ENCODE measurements at regions not wholly inside any gene's neighbourhood (a gene's known extent, or its start where the extent isn't known, plus 50 kb on each side); places are given as distances from the start of the nearest gene placed in this dataset.

- Histone ChIP-seq H4K20me1 (ENCODE audit: insufficient read depth) (no peaks in the 10 kb centered on the region), H3K9ac (no peak overlapping the region), H3K79me2 (ENCODE audit: insufficient read depth, low read depth) (no peaks in the 10 kb centered on the region), H3K36me3 (ENCODE audit: insufficient read depth) (no peaks in the 10 kb centered on the region), H3K27me3 (ENCODE audit: insufficient read depth, low read depth) (no peaks in the 10 kb centered on the region), H2AFZ (ENCODE audit: low read depth) (no peak overlapping the region), H3K4me3 (IDR thresholded peaks at IDR 0.05; ENCODE audit: insufficient read depth, low read depth, low read length) (no peak overlapping the region), H3K4me2 (no peak overlapping the region), H3K27ac (no peak overlapping the region), H3K4me1 (ENCODE audit: low read depth, poor library complexity, severe bottlenecking) (no peaks in the 10 kb centered on the region)
- TF ChIP-seq CTCF (conservative IDR thresholded peaks at IDR 0.05; ENCODE audit: low read depth, low read length): no peak
These were observed 202.4 kb downstream of the CHIC2 start for GRCh38 chr4:53861856-53862610.

DNA sequence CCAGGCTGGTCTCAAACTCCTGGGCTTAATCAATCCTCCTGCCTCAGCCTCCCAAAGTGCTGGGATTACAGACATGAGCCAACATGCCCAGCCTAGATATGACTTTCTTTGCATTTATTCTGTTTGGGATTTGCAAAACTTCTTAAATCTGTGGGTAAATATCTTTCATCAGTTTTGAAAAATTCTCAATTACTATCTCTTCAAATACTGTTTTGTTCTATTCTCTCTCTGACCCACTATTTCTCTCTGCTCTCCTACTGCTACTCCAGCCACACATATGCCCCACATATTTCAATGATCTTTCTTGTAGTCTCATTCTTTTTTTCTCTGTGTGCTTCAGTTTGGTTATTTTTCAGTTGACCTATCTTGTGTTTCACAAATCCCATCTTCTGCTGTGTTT lies 205.1 kb downstream of the CHIC2 start:
- H2AFZ ChIP-seq (ENCODE audit: low read depth): no peak overlapping the region
- no peak overlapping the region for H3K4me3 ChIP-seq (IDR thresholded peaks at IDR 0.05; ENCODE audit: insufficient read depth, low read depth, low read length)
- H3K4me1 ChIP-seq (ENCODE audit: low read depth, poor library complexity, severe bottlenecking): no peaks in the 10 kb centered on the region
- no peak overlapping the region for H3K27ac ChIP-seq
- H3K36me3 ChIP-seq (ENCODE audit: insufficient read depth): no peaks in the 10 kb centered on the region
- no peaks in the 10 kb centered on the region for H3K27me3 ChIP-seq (ENCODE audit: insufficient read depth, low read depth)
- no peak overlapping the region for H3K4me2 ChIP-seq
- H3K79me2 ChIP-seq (ENCODE audit: insufficient read depth, low read depth): no peaks in the 10 kb centered on the region
- H3K9ac ChIP-seq: no peak overlapping the region
- no peaks in the 10 kb centered on the region for H4K20me1 ChIP-seq (ENCODE audit: insufficient read depth)
- TF ChIP-seq CTCF (conservative IDR thresholded peaks at IDR 0.05; ENCODE audit: low read depth, low read length): no peak

DNA sequence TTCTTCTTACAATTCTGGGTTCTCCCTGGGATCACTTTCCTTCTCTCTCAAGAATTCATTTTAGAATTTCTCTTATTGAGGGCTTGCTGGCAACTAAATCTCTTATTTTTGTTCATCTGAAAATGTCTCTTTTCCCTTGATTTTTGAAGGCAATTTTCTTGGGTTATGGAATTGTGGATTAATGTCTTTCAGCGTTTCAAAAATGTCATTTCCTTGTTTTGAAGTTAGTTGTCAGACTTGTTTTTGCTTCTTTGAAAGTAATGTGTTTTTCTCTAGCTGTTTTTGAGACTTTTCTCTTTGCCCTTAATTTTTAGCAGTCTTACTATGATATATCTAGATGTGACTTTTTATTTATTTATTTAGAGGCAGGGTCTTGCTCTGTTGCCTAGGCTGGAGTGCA lies 205.7 kb downstream of the CHIC2 start:
- H3K36me3 ChIP-seq (ENCODE audit: insufficient read depth): no peaks in the 10 kb centered on the region
- H3K4me1 ChIP-seq (ENCODE audit: low read depth, poor library complexity, severe bottlenecking): no peaks in the 10 kb centered on the region
- H4K20me1 ChIP-seq (ENCODE audit: insufficient read depth): no peaks in the 10 kb centered on the region
- H3K27ac ChIP-seq: no peak overlapping the region
- H3K9ac ChIP-seq: no peak overlapping the region
- no peaks in the 10 kb centered on the region for H3K79me2 ChIP-seq (ENCODE audit: insufficient read depth, low read depth)
- H3K27me3 ChIP-seq (ENCODE audit: insufficient read depth, low read depth): no peaks in the 10 kb centered on the region
- no peak for TF ChIP-seq CTCF (conservative IDR thresholded peaks at IDR 0.05; ENCODE audit: low read depth, low read length)
- no peak overlapping the region for H3K4me2 ChIP-seq
- no peak overlapping the region for H2AFZ ChIP-seq (ENCODE audit: low read depth)
- no peak overlapping the region for H3K4me3 ChIP-seq (IDR thresholded peaks at IDR 0.05; ENCODE audit: insufficient read depth, low read depth, low read length)

DNA sequence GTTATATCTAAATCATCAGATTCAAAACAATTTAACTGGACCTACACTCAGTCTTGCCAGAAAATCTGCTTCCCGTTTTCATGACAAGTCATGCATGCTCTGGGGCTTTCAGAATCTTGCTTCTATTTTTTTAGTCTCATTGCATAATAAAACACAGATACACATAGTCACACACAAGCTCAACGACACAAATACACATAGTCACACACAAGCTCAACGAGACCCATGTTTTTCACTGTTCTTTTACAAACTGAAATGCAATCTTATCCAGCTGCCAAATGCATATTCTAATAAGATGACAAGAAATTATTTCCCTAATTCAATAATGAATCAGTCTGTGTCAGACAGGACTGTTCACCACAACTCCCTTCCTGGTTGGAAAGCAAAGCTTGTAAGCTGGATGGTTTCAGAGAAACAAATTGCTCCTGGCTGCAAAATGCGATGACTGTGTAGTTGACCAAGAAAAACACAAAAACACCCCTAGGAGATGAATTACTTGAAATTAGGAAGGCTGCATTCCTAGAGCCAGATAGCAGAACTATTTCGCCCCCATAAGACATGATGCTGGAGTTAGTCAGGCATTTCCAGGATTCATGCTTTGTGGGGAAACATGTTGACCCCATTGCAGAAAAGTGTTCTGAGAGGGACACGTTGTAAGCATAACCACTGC lies 208.7 kb downstream of the CHIC2 start:
- no peak for TF ChIP-seq CTCF (conservative IDR thresholded peaks at IDR 0.05; ENCODE audit: low read depth, low read length)
- Histone ChIP-seq H2AFZ (ENCODE audit: low read depth) (no peak overlapping the region), H4K20me1 (ENCODE audit: insufficient read depth) (no peaks in the 10 kb centered on the region), H3K4me2 (no peak overlapping the region), H3K36me3 (ENCODE audit: insufficient read depth) (no peaks in the 10 kb centered on the region), H3K9ac (no peak overlapping the region), H3K79me2 (ENCODE audit: insufficient read depth, low read depth) (no peaks in the 10 kb centered on the region), H3K4me1 (ENCODE audit: low read depth, poor library complexity, severe bottlenecking) (no peaks in the 10 kb centered on the region), H3K4me3 (IDR thresholded peaks at IDR 0.05; ENCODE audit: insufficient read depth, low read depth, low read length) (no peak overlapping the region), H3K27ac (no peak overlapping the region), H3K27me3 (ENCODE audit: insufficient read depth, low read depth) (no peaks in the 10 kb centered on the region)
